HEK293 (cell line): ENCODE measurements at regions not wholly inside any gene's neighbourhood (a gene's known extent, or its start where the extent isn't known, plus 50 kb on each side); places are given as distances from the start of the nearest gene placed in this dataset.

Experiments
- CTCF ChIA-PET: fragments of 350-600 bp; formaldehyde crosslinking; extraction: SDS; loops from one replicate; lab custom pipeline; 2021; ENCODE audit warnings: antibody characterized with exemption; lab: Yijun Ruan, JAX
- POLR2A ChIA-PET: fragments of 300-600 bp; formaldehyde crosslinking; extraction: SDS; loops from one replicate; lab custom pipeline; 2020; ENCODE audit warnings: antibody characterized with exemption, inconsistent platforms; lab: Yijun Ruan, JAX
- H3K27ac ChIP-seq: fragments of 200-500 bp; sonication (Bioruptor generic); 2 replicates; pipeline ENCODE4 v1.5.1; 2014; ENCODE audit warnings: low read depth, low read length, control low read depth, inconsistent platforms; ENCODE audit errors: extremely low read depth
- H3K36me3 ChIP-seq, 2 experiments: fragments of 200-500 bp in 1 of 2; sonication (Bioruptor generic) in 1 of 2; 1 replicate in 1 of 2; 2 replicates in 1 of 2; pipeline ENCODE4 v1.5.1; 2014 to 2017; ENCODE audit warnings: inconsistent platforms in 2 of 2, low read length in 2 of 2; ENCODE audit not compliant: control insufficient read depth in 2 of 2, insufficient read depth in 1 of 2
- H3K4me1 ChIP-seq: fragments of 200-500 bp; sonication (Bioruptor generic); 2 replicates; pipeline ENCODE4 v1.5.1; 2014; ENCODE audit warnings: mild to moderate bottlenecking, low read length, inconsistent platforms; ENCODE audit not compliant: control insufficient read depth, insufficient read depth
- H3K4me3 ChIP-seq: 2 replicates; pipeline ENCODE4 v1.5.1; 2011; ENCODE audit warnings: low read depth, mild to moderate bottlenecking, control low read depth, low read length, moderate library complexity
- H3K9me3 ChIP-seq: fragments of 200-500 bp; sonication (Bioruptor generic); 2 replicates; pipeline ENCODE4 v1.5.1; 2014; ENCODE audit warnings: low read depth, low read length, inconsistent platforms; ENCODE audit not compliant: control insufficient read depth, insufficient read depth
- BCL11A ChIP-seq: fragments of 450-650 bp; formaldehyde crosslinking; IDR thresholded peaks from 2 replicates; pipeline ENCODE4 v1.5.1; 2016; ENCODE audit warnings: low read depth, missing biosample characterization, missing genetic modification characterization
- CTCF ChIP-seq: fragments of 450-650 bp; formaldehyde crosslinking; IDR thresholded peaks from 2 replicates; pipeline ENCODE4 v1.5.1; 2016; ENCODE audit warnings: missing biosample characterization, missing genetic modification characterization
- KLF7 ChIP-seq: fragments of 450-650 bp; formaldehyde crosslinking; IDR thresholded peaks from 2 replicates; pipeline ENCODE4 v1.5.1; 2016; ENCODE audit warnings: missing biosample characterization, missing genetic modification characterization, borderline replicate concordance
- PBX3 ChIP-seq: sonication (generic); formaldehyde crosslinking; IDR thresholded peaks from 2 replicates; pipeline ENCODE4 v1.8.1; 2022; ENCODE audit warnings: mild to moderate bottlenecking, moderate library complexity, missing genetic modification reagents
- PRDM6 ChIP-seq: fragments of 450-650 bp; formaldehyde crosslinking; IDR thresholded peaks from 2 replicates; pipeline ENCODE4 v1.5.1; 2017; ENCODE audit warnings: missing biosample characterization, missing genetic modification characterization
- SP2 ChIP-seq: fragments of 450-650 bp; formaldehyde crosslinking; IDR thresholded peaks from 2 replicates; pipeline ENCODE4 v1.5.1; 2016; ENCODE audit warnings: missing biosample characterization, missing genetic modification characterization
- TCF7L2 ChIP-seq: IDR thresholded peaks from 2 replicates; pipeline ENCODE4 v1.6.1; 2011; ENCODE audit warnings: low read depth, mild to moderate bottlenecking, inconsistent platforms, low read length, moderate library complexity, borderline replicate concordance
- ZBTB21 ChIP-seq: fragments of 450-650 bp; formaldehyde crosslinking; IDR thresholded peaks from 2 replicates; pipeline ENCODE4 v1.5.1; 2017; ENCODE audit warnings: missing biosample characterization, missing genetic modification characterization
- ZBTB44 ChIP-seq: fragments of 450-650 bp; IDR thresholded peaks from 2 replicates; pipeline ENCODE4 v1.5.1; 2018; ENCODE audit warnings: missing biosample characterization, mild to moderate bottlenecking, missing genetic modification characterization
- ZNF202 ChIP-seq: fragments of 450-650 bp; formaldehyde crosslinking; IDR thresholded peaks from 2 replicates; pipeline ENCODE4 v1.5.1; 2016; ENCODE audit warnings: missing biosample characterization, missing genetic modification characterization, borderline replicate concordance
- ZNF211 ChIP-seq: fragments of 450-650 bp; formaldehyde crosslinking; IDR thresholded peaks from 2 replicates; pipeline ENCODE4 v1.5.1; 2016; ENCODE audit warnings: low read depth, missing biosample characterization, missing genetic modification characterization
- ZNF26 ChIP-seq: fragments of 450-650 bp; formaldehyde crosslinking; IDR thresholded peaks from 2 replicates; pipeline ENCODE4 v1.5.1; 2016; ENCODE audit warnings: missing biosample characterization, missing genetic modification characterization
- ZNF350 ChIP-seq: fragments of 450-650 bp; formaldehyde crosslinking; IDR thresholded peaks from 2 replicates; pipeline ENCODE4 v1.5.0; 2017; ENCODE audit warnings: missing biosample characterization, mild to moderate bottlenecking, missing genetic modification characterization
- ZNF366 ChIP-seq: fragments of 450-650 bp; formaldehyde crosslinking; conservative IDR thresholded peaks from 2 replicates; pipeline ENCODE4 v1.5.1; 2016; ENCODE audit warnings: missing biosample characterization, missing genetic modification characterization
- ZNF37A ChIP-seq: fragments of 450-650 bp; IDR thresholded peaks from 2 replicates; pipeline ENCODE4 v1.5.1; 2018; ENCODE audit warnings: missing biosample characterization, missing genetic modification characterization
- ZNF530 ChIP-seq: fragments of 450-650 bp; formaldehyde crosslinking; IDR thresholded peaks from 2 replicates; pipeline ENCODE4 v1.5.1; 2016; ENCODE audit warnings: low read depth, missing biosample characterization, missing genetic modification characterization
- ZNF596 ChIP-seq: fragments of 450-650 bp; IDR thresholded peaks from 2 replicates; pipeline ENCODE4 v1.5.0; 2018; ENCODE audit warnings: missing biosample characterization, mild to moderate bottlenecking, missing genetic modification characterization, moderate library complexity
- ZNF600 ChIP-seq: fragments of 450-650 bp; formaldehyde crosslinking; IDR thresholded peaks from 2 replicates; pipeline ENCODE4 v1.5.1; 2016; ENCODE audit warnings: missing biosample characterization, missing genetic modification characterization
- ZNF623 ChIP-seq: fragments of 450-650 bp; formaldehyde crosslinking; IDR thresholded peaks from 2 replicates; pipeline ENCODE4 v1.5.1; 2016; ENCODE audit warnings: missing biosample characterization, missing genetic modification characterization
- ZNF639 ChIP-seq: fragments of 450-650 bp; formaldehyde crosslinking; IDR thresholded peaks from 2 replicates; pipeline ENCODE4 v1.5.1; 2016; ENCODE audit warnings: missing biosample characterization, missing genetic modification characterization
- ZNF645 ChIP-seq: fragments of 450-650 bp; formaldehyde crosslinking; IDR thresholded peaks from 2 replicates; pipeline ENCODE4; 2016; ENCODE audit warnings: missing biosample characterization, missing genetic modification characterization
- ZNF677 ChIP-seq: fragments of 450-650 bp; IDR thresholded peaks from 2 replicates; pipeline ENCODE4 v1.5.0; 2018; ENCODE audit warnings: missing biosample characterization, mild to moderate bottlenecking, missing genetic modification characterization, moderate library complexity
- ZNF692 ChIP-seq: fragments of 450-650 bp; formaldehyde crosslinking; IDR thresholded peaks from 2 replicates; pipeline ENCODE4 v1.5.1; 2016; ENCODE audit warnings: missing biosample characterization, missing genetic modification characterization

GRCh38 chr11:11742486-11742885 is 99.3 kb upstream of the USP47 start:
- Histone ChIP-seq H3K36me3 (no peaks in the 10 kb centered on the region), H3K4me3 (no peak overlapping the region), H3K27ac (no peak overlapping the region), H3K4me1 (no peaks in the 10 kb centered on the region), H3K9me3 (no peaks in the 10 kb centered on the region)
- TF ChIP-seq PRDM6 (tag by site-specific recombination) (no peak), ZNF366 (tag by site-specific recombination) (no peak), ZNF677 (tag by site-specific recombination) (no peak), ZNF26 (tag by site-specific recombination) (no peak), ZBTB44 (tag by site-specific recombination) (no peak), ZNF623 (tag by site-specific recombination) (no peak), ZNF350 (tag by site-specific recombination) (no peak), PBX3 (CRISPR knock-in tag) (no peak)
- ChIA-PET POLR2A (no interaction called here), CTCF (interaction anchor here (1.5 kb wide), 1 partner anchor 9 kb away, joined by 3 read pairs; no protein-coding TSS in a partner anchor)

- H3K27ac ChIP-seq, result no peak overlapping the region
- ChIA-PET POLR2A (no interaction called here), CTCF (no interaction called here)
- no peaks in the 10 kb centered on the region for H3K4me1 ChIP-seq
- no peaks in the 10 kb centered on the region for H3K9me3 ChIP-seq
- no peak overlapping the region for H3K4me3 ChIP-seq
- no peaks in the 10 kb centered on the region for H3K36me3 ChIP-seq
- no peak for TF ChIP-seq ZBTB21
- TF ChIP-seq BCL11A, result no peak
- no peak for TF ChIP-seq ZNF692 (tag by site-specific recombination)
- no peak for TF ChIP-seq KLF7 (tag by site-specific recombination)
- no peak for TF ChIP-seq TCF7L2
- TF ChIP-seq ZNF37A (tag by site-specific recombination), result no peak
- no peak for TF ChIP-seq CTCF
- TF ChIP-seq ZNF202 (tag by site-specific recombination), result no peak
- no peak for TF ChIP-seq ZNF350 (tag by site-specific recombination)
- no peak for TF ChIP-seq ZNF530
- no peak for TF ChIP-seq ZNF600 (tag by site-specific recombination)
- TF ChIP-seq ZNF211 (tag by site-specific recombination), result no peak
- TF ChIP-seq SP2 (tag by site-specific recombination), result no peak
- TF ChIP-seq ZNF639 (tag by site-specific recombination), result no peak
- no peak for TF ChIP-seq ZNF645 (tag by site-specific recombination)
- no peak for TF ChIP-seq ZNF596
These were observed 100.9 kb upstream of the USP47 start for GRCh38 chr11:11740836-11741235.
